ENCODE measurements at regions not wholly inside any gene's neighbourhood (a gene's known extent, or its start where the extent isn't known, plus 50 kb on each side); places are given as distances from the start of the nearest gene placed in this dataset.
"Not testable (repeated sequence)": the region's sequence is repeated elsewhere in the genome, so short reads cannot be mapped to it uniquely, and the experiment has no call there.

DNA sequence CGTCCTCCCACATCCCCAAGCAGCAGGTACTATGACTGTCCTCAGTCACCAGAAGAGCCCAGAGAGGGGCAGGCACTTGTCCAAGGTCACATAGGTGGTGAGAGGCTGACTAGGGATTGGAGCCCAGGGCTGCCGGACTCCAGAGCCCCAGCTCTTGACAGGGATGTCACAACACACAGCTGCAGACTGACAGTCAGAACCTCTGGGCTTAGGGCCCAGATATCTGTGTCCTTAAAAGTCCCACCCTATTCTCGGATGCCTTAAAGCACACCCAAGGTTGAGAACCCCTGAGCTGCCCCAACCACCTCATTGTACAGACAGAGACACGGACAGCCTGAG is 622.9 kb downstream of the MATN1 start:
- Histone ChIP-seq H3K4me1 (ENCODE audit: control insufficient read depth, insufficient read depth, low read length) (no peaks in the 10 kb centered on the region), H3K27me3 (ENCODE audit: control insufficient read depth, insufficient read depth, low read length) (peaks cover 12% of the 10 kb centered on the region), H3K36me3 (ENCODE audit: control insufficient read depth, insufficient read depth, low read length) (no peaks in the 10 kb centered on the region), H3K4me3 (ENCODE audit: low read length) (no peak overlapping the region), H3K9me3 (replicated peaks; ENCODE audit: control insufficient read depth, low read depth, low read length) (no peaks in the 10 kb centered on the region), H3K27ac (ENCODE audit: low read length) (no peak overlapping the region)
- no peak for DNase-seq
- WGBS (ENCODE audit: insufficient coverage), result 27% methylated on average over 3 of the region's 4 CpGs

- Histone ChIP-seq H3K4me3 (ENCODE audit: low read length) (no peak overlapping the region), H3K36me3 (ENCODE audit: control insufficient read depth, insufficient read depth, low read length) (no peaks in the 10 kb centered on the region), H3K27me3 (ENCODE audit: control insufficient read depth, insufficient read depth, low read length) (peaks cover 11% of the 10 kb centered on the region), H3K4me1 (ENCODE audit: control insufficient read depth, insufficient read depth, low read length) (no peaks in the 10 kb centered on the region), H3K27ac (ENCODE audit: low read length) (no peak overlapping the region), H3K9me3 (replicated peaks; ENCODE audit: control insufficient read depth, low read depth, low read length) (no peaks in the 10 kb centered on the region)
- WGBS (ENCODE audit: insufficient coverage), result 62% methylated on average over 16 of the region's 24 CpGs
- DNase-seq, result no peak
Observed at GRCh38 chr1:30099587-30100523, 623.5 kb downstream of the MATN1 start.

GRCh38 chr1:30097851-30098250 is 625.5 kb downstream of the MATN1 start:
- H3K9me3 ChIP-seq (replicated peaks; ENCODE audit: control insufficient read depth, low read depth, low read length); H3K27me3 ChIP-seq (ENCODE audit: control insufficient read depth, insufficient read depth, low read length); H3K4me3 ChIP-seq (ENCODE audit: low read length); H3K36me3 ChIP-seq (ENCODE audit: control insufficient read depth, insufficient read depth, low read length); H3K4me1 ChIP-seq (ENCODE audit: control insufficient read depth, insufficient read depth, low read length); H3K27ac ChIP-seq (ENCODE audit: low read length); DNase-seq: not testable (repeated sequence)
- WGBS (ENCODE audit: insufficient coverage), result no CpG with 5 or more reads among the region's 3 CpGs

GRCh38 chr1:30095451-30096025 is 627.8 kb downstream of the MATN1 start:
- no peak overlapping the region for H3K27ac ChIP-seq (ENCODE audit: low read length)
- H3K4me3 ChIP-seq (ENCODE audit: low read length), result no peak overlapping the region
- H3K27me3 ChIP-seq (ENCODE audit: control insufficient read depth, insufficient read depth, low read length), result peaks cover under 1% of the 10 kb centered on the region
- H3K9me3 ChIP-seq (replicated peaks; ENCODE audit: control insufficient read depth, low read depth, low read length), result peaks cover 17% of the 10 kb centered on the region
- DNase-seq, result no peak
- 77% methylated on average over 6 of the region's 9 CpGs for WGBS (ENCODE audit: insufficient coverage)
- H3K36me3 ChIP-seq (ENCODE audit: control insufficient read depth, insufficient read depth, low read length), result no peaks in the 10 kb centered on the region
- H3K4me1 ChIP-seq (ENCODE audit: control insufficient read depth, insufficient read depth, low read length), result no peaks in the 10 kb centered on the region

DNA sequence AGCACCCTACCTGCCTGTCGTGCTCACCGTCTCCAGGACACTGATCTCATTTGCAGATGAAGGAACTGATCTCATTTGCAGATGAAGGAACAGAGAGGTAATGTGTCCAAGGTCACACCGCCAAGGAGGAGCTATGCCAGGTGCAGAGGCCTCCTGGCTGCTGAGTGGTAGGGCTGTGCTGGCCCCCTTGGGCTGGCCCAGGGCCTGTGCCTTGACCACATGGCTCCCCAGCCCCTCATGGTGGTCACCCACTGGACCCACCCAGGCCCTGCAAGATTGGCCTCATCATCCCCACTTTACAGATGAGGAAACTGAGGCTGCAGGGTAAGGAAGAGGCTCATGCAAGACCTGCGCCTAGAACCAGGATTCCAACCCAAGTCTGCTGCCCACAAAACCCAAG is 628.3 kb downstream of the MATN1 start:
- WGBS (ENCODE audit: insufficient coverage), result 67% methylated on average over 1 of the region's 4 CpGs
- DNase-seq, result no peak
- Histone ChIP-seq H3K4me1 (ENCODE audit: control insufficient read depth, insufficient read depth, low read length) (no peaks in the 10 kb centered on the region), H3K27ac (ENCODE audit: low read length) (no peak overlapping the region), H3K9me3 (replicated peaks; ENCODE audit: control insufficient read depth, low read depth, low read length) (peaks cover 17% of the 10 kb centered on the region), H3K4me3 (ENCODE audit: low read length) (no peak overlapping the region), H3K27me3 (ENCODE audit: control insufficient read depth, insufficient read depth, low read length) (peaks cover 4% of the 10 kb centered on the region), H3K36me3 (ENCODE audit: control insufficient read depth, insufficient read depth, low read length) (no peaks in the 10 kb centered on the region)

DNA sequence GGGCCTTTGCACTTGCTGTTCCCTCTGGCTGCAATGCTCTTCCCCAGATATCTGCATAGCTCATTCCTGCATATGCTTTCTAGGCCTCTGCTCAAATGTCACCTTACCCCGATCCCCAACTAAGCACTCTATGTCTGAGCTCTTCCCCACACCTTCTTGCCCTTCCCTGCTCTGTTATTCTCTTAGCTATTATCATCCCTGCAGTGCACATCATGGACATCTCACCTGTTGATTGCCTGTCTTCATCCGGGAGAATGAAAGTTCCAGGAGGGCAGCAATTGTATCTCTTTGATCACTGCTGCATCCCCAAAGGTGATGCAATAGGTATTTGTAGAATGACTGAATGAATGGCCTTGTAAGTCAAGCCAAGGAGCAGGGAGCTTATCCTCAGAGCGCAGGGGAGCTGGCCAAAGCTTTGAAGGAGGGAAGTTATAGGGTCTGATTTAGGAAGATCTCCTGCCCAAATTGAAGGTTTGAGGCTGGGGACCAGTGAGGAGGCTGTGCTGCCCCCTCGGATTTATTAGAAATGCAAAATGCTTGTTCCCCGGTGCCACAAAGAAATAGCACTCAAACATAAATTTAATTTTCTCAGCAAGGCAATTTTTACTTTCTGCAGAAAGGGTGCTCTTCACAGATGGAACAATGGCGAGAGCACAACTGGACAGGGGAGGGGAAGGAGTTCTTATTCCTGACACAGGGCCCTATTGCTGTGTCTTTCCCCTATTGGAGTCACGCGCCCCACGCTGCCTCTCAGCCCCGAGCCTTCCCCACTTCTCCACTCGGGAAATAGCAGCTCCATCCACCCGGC is 631.1 kb downstream of the MATN1 start:
- DNase-seq, result no peak
- Histone ChIP-seq H3K27me3 (ENCODE audit: control insufficient read depth, insufficient read depth, low read length) (peaks cover 10% of the 10 kb centered on the region), H3K9me3 (replicated peaks; ENCODE audit: control insufficient read depth, low read depth, low read length) (peaks cover 17% of the 10 kb centered on the region), H3K4me3 (ENCODE audit: low read length) (no peak overlapping the region), H3K36me3 (ENCODE audit: control insufficient read depth, insufficient read depth, low read length) (no peaks in the 10 kb centered on the region), H3K27ac (ENCODE audit: low read length) (no peak overlapping the region), H3K4me1 (ENCODE audit: control insufficient read depth, insufficient read depth, low read length) (peaks cover 4% of the 10 kb centered on the region)
- WGBS (ENCODE audit: insufficient coverage), result 98% methylated on average over 10 of the region's 12 CpGs

DNA sequence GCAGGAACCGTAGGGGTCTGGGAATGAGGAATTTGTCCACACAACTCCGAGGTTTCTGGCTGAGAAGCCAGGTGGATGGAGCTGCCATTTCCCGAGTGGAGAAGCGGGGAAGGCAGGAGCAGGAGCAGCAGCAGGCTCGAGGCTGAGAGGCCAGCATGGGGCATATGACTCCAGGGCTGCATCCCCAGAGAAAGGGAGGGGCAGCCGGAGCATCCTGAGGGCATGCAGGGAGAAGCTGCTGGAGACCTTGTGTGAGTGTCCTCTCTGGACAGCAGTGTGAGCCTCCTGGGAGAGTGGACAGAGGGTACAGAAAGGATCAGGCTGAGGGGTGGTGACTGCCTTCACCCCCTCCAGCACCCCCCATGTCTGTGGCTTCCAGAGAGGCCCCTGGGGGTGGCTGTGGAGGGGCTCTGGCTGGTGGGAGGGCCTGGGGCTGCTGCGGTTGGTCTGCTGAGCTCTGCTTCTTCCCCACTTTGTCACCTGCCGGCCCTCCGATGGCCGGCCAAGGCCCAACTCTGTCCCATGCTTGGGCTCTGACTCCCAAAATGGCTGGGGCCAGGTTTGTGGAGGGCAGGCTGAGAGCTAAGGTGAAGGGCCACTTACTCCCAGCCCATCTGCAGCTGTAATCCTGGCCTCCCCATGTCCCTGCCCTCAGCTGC is 633.1 kb downstream of the MATN1 start:
- WGBS (ENCODE audit: insufficient coverage), result 50% methylated on average over 8 of the region's 10 CpGs
- no peaks in the 10 kb centered on the region for H3K36me3 ChIP-seq (ENCODE audit: control insufficient read depth, insufficient read depth, low read length)
- DNase-seq, result no peak
- peaks cover 17% of the 10 kb centered on the region for H3K9me3 ChIP-seq (replicated peaks; ENCODE audit: control insufficient read depth, low read depth, low read length)
- peaks cover 7% of the 10 kb centered on the region for H3K4me1 ChIP-seq (ENCODE audit: control insufficient read depth, insufficient read depth, low read length)
- H3K27ac ChIP-seq (ENCODE audit: low read length), result no peak overlapping the region
- peaks cover 16% of the 10 kb centered on the region for H3K27me3 ChIP-seq (ENCODE audit: control insufficient read depth, insufficient read depth, low read length)
- H3K4me3 ChIP-seq (ENCODE audit: low read length), result no peak overlapping the region

DNA sequence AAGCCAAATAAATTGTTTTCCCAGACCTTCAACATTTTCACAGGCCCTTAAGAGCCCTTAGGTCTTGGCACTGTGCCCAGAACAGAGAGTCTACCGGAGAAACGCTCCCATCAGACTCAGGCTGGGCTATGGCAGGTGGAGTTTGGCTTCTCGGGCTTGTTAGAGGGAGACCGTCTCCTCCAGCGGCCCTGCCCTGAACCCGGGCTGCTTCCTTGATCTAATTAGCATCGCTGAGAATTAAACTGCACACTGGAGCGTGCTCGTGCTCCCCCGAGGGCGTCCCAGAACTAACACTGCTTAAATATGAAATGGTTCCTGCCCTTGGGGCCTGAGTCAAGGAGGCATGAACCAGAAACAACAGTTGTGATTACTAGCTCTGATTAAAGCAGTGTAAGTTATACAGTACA is 634.4 kb downstream of the MATN1 start:
- DNase-seq, result peak; percentile 49
- Histone ChIP-seq H3K27ac (ENCODE audit: low read length) (no peak overlapping the region), H3K4me3 (ENCODE audit: low read length) (no peak overlapping the region)

GRCh38 chr1:30088594-30088993 is 634.8 kb downstream of the MATN1 start:
- peaks cover 23% of the 10 kb centered on the region for H3K4me1 ChIP-seq (ENCODE audit: control insufficient read depth, insufficient read depth, low read length)
- no peak overlapping the region for H3K4me3 ChIP-seq (ENCODE audit: low read length)
- no peak overlapping the region for H3K27ac ChIP-seq (ENCODE audit: low read length)
- peaks cover 16% of the 10 kb centered on the region for H3K27me3 ChIP-seq (ENCODE audit: control insufficient read depth, insufficient read depth, low read length)
- H3K36me3 ChIP-seq (ENCODE audit: control insufficient read depth, insufficient read depth, low read length), result no peaks in the 10 kb centered on the region
- peaks cover 17% of the 10 kb centered on the region for H3K9me3 ChIP-seq (replicated peaks; ENCODE audit: control insufficient read depth, low read depth, low read length)
- WGBS (ENCODE audit: insufficient coverage), result no CpG with 5 or more reads among the region's 10 CpGs
- DNase-seq, result no peak

More for the DNA sequence above, 634.4 kb downstream of the MATN1 start:
- peaks cover 17% of the 10 kb centered on the region for H3K9me3 ChIP-seq (replicated peaks; ENCODE audit: control insufficient read depth, low read depth, low read length)
- WGBS (ENCODE audit: insufficient coverage), result 7% methylated on average over 8 of the region's 11 CpGs
- H3K36me3 ChIP-seq (ENCODE audit: control insufficient read depth, insufficient read depth, low read length), result no peaks in the 10 kb centered on the region
- H3K4me1 ChIP-seq (ENCODE audit: control insufficient read depth, insufficient read depth, low read length), result peaks cover 18% of the 10 kb centered on the region
- H3K27me3 ChIP-seq (ENCODE audit: control insufficient read depth, insufficient read depth, low read length), result peaks cover 16% of the 10 kb centered on the region

- Histone ChIP-seq H3K9me3 (replicated peaks; ENCODE audit: control insufficient read depth, low read depth, low read length) (peaks cover 10% of the 10 kb centered on the region), H3K27ac (ENCODE audit: low read length) (no peak overlapping the region), H3K27me3 (ENCODE audit: control insufficient read depth, insufficient read depth, low read length) (peaks cover 18% of the 10 kb centered on the region), H3K4me3 (ENCODE audit: low read length) (no peak overlapping the region), H3K4me1 (ENCODE audit: control insufficient read depth, insufficient read depth, low read length) (peaks cover 28% of the 10 kb centered on the region), H3K36me3 (ENCODE audit: control insufficient read depth, insufficient read depth, low read length) (no peaks in the 10 kb centered on the region)
- 52% methylated on average over 3 of the region's 6 CpGs for WGBS (ENCODE audit: insufficient coverage)
- no peak for DNase-seq
Observed at GRCh38 chr1:30087465-30087864, 635.9 kb downstream of the MATN1 start.
